ENCODE measurements at regions not wholly inside any gene's neighbourhood (a gene's known extent, or its start where the extent isn't known, plus 50 kb on each side); places are given as distances from the start of the nearest gene placed in this dataset.

GRCh38 chr2:11009891-11010290, 98.2 kb downstream of the KCNF1 start:
- Mint-ChIP-seq H3K4me3 (ENCODE audit: low read depth, unreplicated experiment) (no peak overlapping the region), H3K4me1 (ENCODE audit: low read depth, unreplicated experiment) (no peaks in the 10 kb centered on the region), H3K9me3 (ENCODE audit: low read depth, unreplicated experiment) (peaks cover 2% of the 10 kb centered on the region), H3K36me3 (ENCODE audit: insufficient read depth, unreplicated experiment) (peaks cover 3% of the 10 kb centered on the region), H3K27me3 (ENCODE audit: unreplicated experiment) (peaks cover 62% of the 10 kb centered on the region), H3K27ac (ENCODE audit: unreplicated experiment) (no peak overlapping the region)
- DNase-seq: no peak
- TF ChIP-seq, protein P1, sequence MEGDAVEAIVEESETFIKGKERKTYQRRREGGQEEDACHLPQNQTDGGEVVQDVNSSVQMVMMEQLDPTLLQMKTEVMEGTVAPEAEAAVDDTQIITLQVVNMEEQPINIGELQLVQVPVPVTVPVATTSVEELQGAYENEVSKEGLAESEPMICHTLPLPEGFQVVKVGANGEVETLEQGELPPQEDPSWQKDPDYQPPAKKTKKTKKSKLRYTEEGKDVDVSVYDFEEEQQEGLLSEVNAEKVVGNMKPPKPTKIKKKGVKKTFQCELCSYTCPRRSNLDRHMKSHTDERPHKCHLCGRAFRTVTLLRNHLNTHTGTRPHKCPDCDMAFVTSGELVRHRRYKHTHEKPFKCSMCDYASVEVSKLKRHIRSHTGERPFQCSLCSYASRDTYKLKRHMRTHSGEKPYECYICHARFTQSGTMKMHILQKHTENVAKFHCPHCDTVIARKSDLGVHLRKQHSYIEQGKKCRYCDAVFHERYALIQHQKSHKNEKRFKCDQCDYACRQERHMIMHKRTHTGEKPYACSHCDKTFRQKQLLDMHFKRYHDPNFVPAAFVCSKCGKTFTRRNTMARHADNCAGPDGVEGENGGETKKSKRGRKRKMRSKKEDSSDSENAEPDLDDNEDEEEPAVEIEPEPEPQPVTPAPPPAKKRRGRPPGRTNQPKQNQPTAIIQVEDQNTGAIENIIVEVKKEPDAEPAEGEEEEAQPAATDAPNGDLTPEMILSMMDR (IDR thresholded peaks at IDR 0.05; ENCODE audit: unreplicated experiment): no peak
- CTCF ChIA-PET: no interaction called here
- intact Hi-C loops (cut with micrococcal nuclease; ENCODE audit: unreplicated experiment): no loop called here
- BruUV-seq (replicated peaks): no TSS peak

DNA sequence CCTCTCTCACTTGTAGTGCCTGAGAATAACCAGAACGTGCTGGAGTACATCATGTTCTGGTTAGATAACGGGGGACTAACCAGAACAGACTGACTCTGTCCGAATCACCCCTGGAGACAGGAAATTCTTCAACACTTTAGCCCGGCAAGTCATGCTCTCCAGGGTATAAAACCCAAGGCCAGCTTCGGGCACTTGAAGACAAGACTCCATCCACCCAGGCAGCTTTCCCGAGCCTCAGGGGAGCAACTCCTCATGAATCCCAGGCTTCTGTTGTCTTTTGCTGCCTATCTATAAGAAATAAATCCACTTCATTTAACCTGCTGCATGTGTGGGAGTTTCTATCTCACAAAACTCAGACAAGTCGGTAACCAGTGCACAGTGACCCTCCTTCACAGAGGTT, 99.6 kb downstream of the KCNF1 start:
- no TSS peak for BruUV-seq (replicated peaks)
- TF ChIP-seq, protein P1 (IDR thresholded peaks at IDR 0.05; ENCODE audit: unreplicated experiment): no peak
- CTCF ChIA-PET: no interaction called here
- Mint-ChIP-seq H3K4me1 (ENCODE audit: low read depth, unreplicated experiment) (no peaks in the 10 kb centered on the region), H3K9me3 (ENCODE audit: low read depth, unreplicated experiment) (peaks cover 2% of the 10 kb centered on the region), H3K27ac (ENCODE audit: unreplicated experiment) (no peak overlapping the region), H3K36me3 (ENCODE audit: insufficient read depth, unreplicated experiment) (no peaks in the 10 kb centered on the region), H3K4me3 (ENCODE audit: low read depth, unreplicated experiment) (no peak overlapping the region), H3K27me3 (ENCODE audit: unreplicated experiment) (peaks cover 62% of the 10 kb centered on the region)
- intact Hi-C loops (cut with micrococcal nuclease; ENCODE audit: unreplicated experiment): no loop called here
- DNase-seq: no peak

GRCh38 chr2:11012131-11012693, 100.5 kb downstream of the KCNF1 start:
- no peaks in the 10 kb centered on the region for H3K4me1 Mint-ChIP-seq (ENCODE audit: low read depth, unreplicated experiment)
- H3K27me3 Mint-ChIP-seq (ENCODE audit: unreplicated experiment): peaks cover 69% of the 10 kb centered on the region
- H3K27ac Mint-ChIP-seq (ENCODE audit: unreplicated experiment): no peak overlapping the region
- no peak for DNase-seq
- BruUV-seq (replicated peaks): no TSS peak
- H3K4me3 Mint-ChIP-seq (ENCODE audit: low read depth, unreplicated experiment): no peak overlapping the region
- CTCF ChIA-PET: no interaction called here
- intact Hi-C loops (cut with micrococcal nuclease; ENCODE audit: unreplicated experiment): no loop called here
- TF ChIP-seq, protein P1 (IDR thresholded peaks at IDR 0.05; ENCODE audit: unreplicated experiment): no peak
- H3K36me3 Mint-ChIP-seq (ENCODE audit: insufficient read depth, unreplicated experiment): no peaks in the 10 kb centered on the region
- H3K9me3 Mint-ChIP-seq (ENCODE audit: low read depth, unreplicated experiment): peaks cover 2% of the 10 kb centered on the region

GRCh38 chr2:11013196-11013595, 101.5 kb downstream of the KCNF1 start:
- Mint-ChIP-seq H3K4me3 (ENCODE audit: low read depth, unreplicated experiment) (no peak overlapping the region), H3K36me3 (ENCODE audit: insufficient read depth, unreplicated experiment) (peaks cover under 1% of the 10 kb centered on the region), H3K27ac (ENCODE audit: unreplicated experiment) (no peak overlapping the region), H3K4me1 (ENCODE audit: low read depth, unreplicated experiment) (no peaks in the 10 kb centered on the region), H3K9me3 (ENCODE audit: low read depth, unreplicated experiment) (peaks cover 2% of the 10 kb centered on the region), H3K27me3 (ENCODE audit: unreplicated experiment) (peaks cover 71% of the 10 kb centered on the region)
- no peak for DNase-seq
- BruUV-seq (replicated peaks): no TSS peak
- TF ChIP-seq, protein P1 (IDR thresholded peaks at IDR 0.05; ENCODE audit: unreplicated experiment): no peak
- CTCF ChIA-PET: no interaction called here
- intact Hi-C loops (cut with micrococcal nuclease; ENCODE audit: unreplicated experiment): no loop called here

Measured in Calu3 (cell line).